Loucy (cell line): ENCODE measurements at regions not wholly inside any gene's neighbourhood (a gene's known extent, or its start where the extent isn't known, plus 50 kb on each side); places are given as distances from the start of the nearest gene placed in this dataset.

Experiments used
- EZH2phosphoT487 ChIP-seq: fragments of 200-600 bp; IDR thresholded peaks from 2 replicates; pipeline ENCODE4 v1.6.1; 2018; ENCODE audit warnings: antibody characterized with exemption, mild to moderate bottlenecking, moderate library complexity, borderline replicate concordance
- TF ChIP-seq, protein P1 (sequence below): fragments of 200-600 bp; sonication (generic); conservative IDR thresholded peaks from 2 replicates; pipeline ENCODE4 v1.5.1; 2014; ENCODE audit warnings: mild to moderate bottlenecking, antibody characterized with exemption, low read length

DNA sequence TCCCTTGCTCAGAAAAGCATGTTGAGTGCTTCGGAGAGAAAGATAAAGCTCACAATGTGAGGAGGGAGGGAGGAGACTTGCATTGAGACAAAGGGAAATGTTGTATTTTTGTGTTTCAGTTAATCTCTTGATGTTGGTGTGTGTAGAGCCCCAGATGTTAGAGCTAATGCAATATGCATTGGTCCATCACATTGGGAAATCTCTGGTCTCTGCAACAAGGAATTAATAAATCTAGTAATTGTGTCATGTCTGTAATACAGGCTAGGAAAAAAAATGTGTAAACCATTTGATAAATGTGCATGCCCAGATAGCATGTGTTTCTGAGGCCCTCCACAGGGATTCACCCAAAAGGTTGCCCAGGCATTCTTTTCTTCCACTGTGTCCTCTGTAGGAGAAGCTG lies 230.4 kb upstream of the KCNH8 start:
- TF ChIP-seq EZH2phosphoT487 = no peak
- TF ChIP-seq, protein P1, sequence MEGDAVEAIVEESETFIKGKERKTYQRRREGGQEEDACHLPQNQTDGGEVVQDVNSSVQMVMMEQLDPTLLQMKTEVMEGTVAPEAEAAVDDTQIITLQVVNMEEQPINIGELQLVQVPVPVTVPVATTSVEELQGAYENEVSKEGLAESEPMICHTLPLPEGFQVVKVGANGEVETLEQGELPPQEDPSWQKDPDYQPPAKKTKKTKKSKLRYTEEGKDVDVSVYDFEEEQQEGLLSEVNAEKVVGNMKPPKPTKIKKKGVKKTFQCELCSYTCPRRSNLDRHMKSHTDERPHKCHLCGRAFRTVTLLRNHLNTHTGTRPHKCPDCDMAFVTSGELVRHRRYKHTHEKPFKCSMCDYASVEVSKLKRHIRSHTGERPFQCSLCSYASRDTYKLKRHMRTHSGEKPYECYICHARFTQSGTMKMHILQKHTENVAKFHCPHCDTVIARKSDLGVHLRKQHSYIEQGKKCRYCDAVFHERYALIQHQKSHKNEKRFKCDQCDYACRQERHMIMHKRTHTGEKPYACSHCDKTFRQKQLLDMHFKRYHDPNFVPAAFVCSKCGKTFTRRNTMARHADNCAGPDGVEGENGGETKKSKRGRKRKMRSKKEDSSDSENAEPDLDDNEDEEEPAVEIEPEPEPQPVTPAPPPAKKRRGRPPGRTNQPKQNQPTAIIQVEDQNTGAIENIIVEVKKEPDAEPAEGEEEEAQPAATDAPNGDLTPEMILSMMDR = no peak
